WTC11 (cell line): ENCODE measurements at regions not wholly inside any gene's neighbourhood (a gene's known extent, or its start where the extent isn't known, plus 50 kb on each side); places are given as distances from the start of the nearest gene placed in this dataset.

ENCODE experiments used
- ATAC-seq: fragments of 200-7000 bp; cut with Tn5 transposase; 2 replicates; pipeline ENCODE4 v1.10.0; 2021; ENCODE audit warnings: mild to moderate bottlenecking, moderate library complexity
- CTCF ChIA-PET: fragments of 300-600 bp; sonication (Branson Sonifier 250); formaldehyde crosslinking; loops from one replicate; lab custom pipeline; 2021; ENCODE audit warnings: antibody characterized with exemption; lab: Charles Lee
- POLR2A ChIA-PET: fragments of 350-600 bp; sonication (Branson Sonifier 250); formaldehyde crosslinking; loops from one replicate; lab custom pipeline; 2021; ENCODE audit warnings: antibody characterized with exemption; lab: Charles Lee
- DNase-seq: peaks from one replicate; pipeline ENCODE4 v3.0.0; 2021; ENCODE audit warnings: low spot score
- H3K27ac Mint-ChIP-seq: 2 replicates; pipeline ENCODE4 v1.8.0; 2021; ENCODE audit warnings: mixed read lengths
- H3K27me3 Mint-ChIP-seq: 2 replicates; pipeline ENCODE4 v1.8.0; 2021; ENCODE audit warnings: low read depth, mild to moderate bottlenecking, moderate library complexity, mixed read lengths
- H3K36me3 Mint-ChIP-seq: 2 replicates; pipeline ENCODE4 v1.8.0; 2021; ENCODE audit warnings: mixed read lengths
- H3K4me1 Mint-ChIP-seq: 2 replicates; pipeline ENCODE4 v1.8.0; 2022; ENCODE audit warnings: mixed read lengths
- H3K4me3 Mint-ChIP-seq: 2 replicates; pipeline ENCODE4 v1.8.0; 2021; ENCODE audit warnings: mild to moderate bottlenecking, moderate library complexity, mixed read lengths
- H3K9me3 Mint-ChIP-seq: 2 replicates; pipeline ENCODE4 v1.8.0; 2021; ENCODE audit warnings: mixed read lengths
- ELF4 ChIP-seq: sonication (generic); formaldehyde crosslinking; IDR thresholded peaks from 2 replicates; pipeline ENCODE4 v1.8.1; 2022; ENCODE audit warnings: low read depth, mild to moderate bottlenecking, moderate library complexity, missing genetic modification reagents
- FOXJ3 ChIP-seq: sonication (generic); formaldehyde crosslinking; IDR thresholded peaks from 2 replicates; pipeline ENCODE4 v1.9.0; 2021; ENCODE audit warnings: missing genetic modification reagents, mild to moderate bottlenecking, borderline replicate concordance
- GRHL2 ChIP-seq: fragments of 250-450 bp; sonication (Bioruptor Pico); IDR thresholded peaks from 2 replicates; pipeline ENCODE4 v1.8.0; 2022; ENCODE audit warnings: mild to moderate bottlenecking, moderate library complexity; ENCODE audit not compliant: insufficient replicate concordance, severe bottlenecking
- JAZF1 ChIP-seq: fragments of 250-450 bp; sonication (Bioruptor Pico); IDR thresholded peaks from 2 replicates; pipeline ENCODE4 v1.9.0; 2021; ENCODE audit warnings: moderate library complexity, mild to moderate bottlenecking, inconsistent platforms
- NFE2L1 ChIP-seq: sonication (generic); formaldehyde crosslinking; IDR thresholded peaks from 2 replicates; pipeline ENCODE4 v1.8.1; 2023; ENCODE audit warnings: missing genetic modification reagents
- NR1H2 ChIP-seq: sonication (generic); formaldehyde crosslinking; IDR thresholded peaks from 2 replicates; pipeline ENCODE4 v1.9.0; 2021; ENCODE audit warnings: mild to moderate bottlenecking, moderate library complexity, missing genetic modification reagents
- OVOL2 ChIP-seq: fragments of 250-450 bp; sonication (Bioruptor Pico); IDR thresholded peaks from 2 replicates; pipeline ENCODE4 v1.9.0; 2021; ENCODE audit warnings: mild to moderate bottlenecking, borderline replicate concordance
- PRRX2 ChIP-seq: fragments of 250-450 bp; sonication (Bioruptor Pico); IDR thresholded peaks from 2 replicates; pipeline ENCODE4 v1.8.0; 2021; ENCODE audit warnings: mild to moderate bottlenecking
- ZBTB21 ChIP-seq: sonication (generic); formaldehyde crosslinking; IDR thresholded peaks from 2 replicates; pipeline ENCODE4 v1.8.1; 2023; ENCODE audit warnings: mild to moderate bottlenecking, missing genetic modification reagents, borderline replicate concordance
- ZNF317 ChIP-seq: sonication (generic); formaldehyde crosslinking; IDR thresholded peaks from 2 replicates; pipeline ENCODE4 v1.8.1; 2023; ENCODE audit warnings: low read depth, mild to moderate bottlenecking, moderate library complexity, missing genetic modification reagents, borderline replicate concordance
- ZNF396 ChIP-seq: fragments of 250-450 bp; sonication (Bioruptor Pico); IDR thresholded peaks from 2 replicates; pipeline ENCODE4 v1.8.0; 2021; ENCODE audit warnings: mild to moderate bottlenecking, moderate library complexity, borderline replicate concordance
- ZNF423 ChIP-seq: fragments of 250-450 bp; sonication (Bioruptor Pico); IDR thresholded peaks from 2 replicates; pipeline ENCODE4 v2.1.2; 2022; ENCODE audit warnings: mild to moderate bottlenecking, moderate library complexity
- TF ChIP-seq, protein P1 (sequence below): sonication (generic); formaldehyde crosslinking; IDR thresholded peaks from 2 replicates; pipeline ENCODE4 v1.8.1; 2023; ENCODE audit warnings: mild to moderate bottlenecking, missing genetic modification reagents, moderate library complexity
- TF ChIP-seq, protein P2 (sequence below): fragments of 250-450 bp; sonication (Bioruptor Pico); conservative IDR thresholded peaks from 2 replicates; pipeline ENCODE4 v1.9.0; 2021; ENCODE audit warnings: mild to moderate bottlenecking
- TF ChIP-seq, protein P3 (sequence below): sonication (generic); formaldehyde crosslinking; IDR thresholded peaks from 2 replicates; pipeline ENCODE4 v1.8.1; 2023; ENCODE audit warnings: mild to moderate bottlenecking, missing genetic modification reagents, moderate library complexity
- TF ChIP-seq, protein P4 (sequence below): sonication (generic); formaldehyde crosslinking; IDR thresholded peaks from 2 replicates; pipeline ENCODE4 v1.8.0; 2022; ENCODE audit warnings: mild to moderate bottlenecking, missing genetic modification reagents
- TF ChIP-seq, protein P5 (sequence below): sonication (generic); formaldehyde crosslinking; conservative IDR thresholded peaks from 2 replicates; pipeline ENCODE4 v1.8.1; 2022; ENCODE audit warnings: mild to moderate bottlenecking, missing genetic modification reagents
- TF ChIP-seq, protein P6 (sequence below): sonication (generic); formaldehyde crosslinking; IDR thresholded peaks from 2 replicates; pipeline ENCODE4 v1.8.0; 2023; ENCODE audit warnings: missing genetic modification reagents, mild to moderate bottlenecking, borderline replicate concordance
- TF ChIP-seq, protein P7 (sequence below): sonication (generic); formaldehyde crosslinking; IDR thresholded peaks from 2 replicates; pipeline ENCODE4 v1.8.1; 2023; ENCODE audit warnings: mild to moderate bottlenecking, missing genetic modification reagents, borderline replicate concordance

DNA sequence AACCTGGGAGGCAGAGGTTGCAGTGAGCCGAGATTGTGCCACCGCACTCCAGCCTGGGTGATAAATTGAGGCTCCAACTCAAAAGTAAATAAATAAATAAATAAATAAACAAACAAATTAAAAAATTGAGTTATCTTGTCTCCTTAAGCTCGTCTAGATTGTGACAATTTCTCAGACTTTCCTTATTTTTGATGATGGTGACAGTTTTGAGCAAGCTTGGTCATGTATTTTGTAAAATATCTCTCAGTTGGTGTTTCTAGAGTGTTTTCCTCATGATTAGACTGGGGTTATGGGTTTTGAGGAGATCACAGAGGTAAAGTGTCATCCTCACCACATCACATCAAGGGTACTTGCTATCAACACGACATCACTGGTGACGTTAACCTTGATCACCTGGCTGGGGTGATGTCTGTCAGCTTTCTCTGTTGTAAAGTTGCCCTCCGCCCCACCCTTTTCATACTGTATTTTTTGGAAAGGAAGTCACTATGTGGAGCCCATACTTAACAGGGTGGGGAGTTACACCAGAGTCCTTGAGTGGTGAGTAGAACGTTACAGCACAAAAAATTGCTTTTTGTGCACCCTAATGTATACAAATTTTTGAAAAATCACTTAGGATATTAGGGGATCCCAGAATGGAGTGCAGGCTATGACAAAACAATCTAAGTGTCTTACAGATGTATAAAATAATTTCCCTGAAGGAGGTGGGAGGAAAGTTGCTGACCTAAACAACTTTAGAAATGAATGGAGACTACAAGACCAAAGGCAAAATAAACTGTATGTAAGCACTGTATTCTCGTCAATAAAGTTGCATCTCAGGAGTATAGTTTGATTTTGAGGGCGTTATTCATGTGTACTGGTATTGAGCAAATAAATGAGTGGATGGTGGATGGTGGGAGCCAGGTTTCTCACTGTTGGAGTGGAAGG lies 116.4 kb upstream of the SGK1 start:
- no peak for DNase-seq
- H3K4me3 Mint-ChIP-seq: no peak overlapping the region
- CTCF ChIA-PET: no interaction called here
- H3K27me3 Mint-ChIP-seq: no peaks in the 10 kb centered on the region
- ATAC-seq: no peak
- TF ChIP-seq, protein P1, sequence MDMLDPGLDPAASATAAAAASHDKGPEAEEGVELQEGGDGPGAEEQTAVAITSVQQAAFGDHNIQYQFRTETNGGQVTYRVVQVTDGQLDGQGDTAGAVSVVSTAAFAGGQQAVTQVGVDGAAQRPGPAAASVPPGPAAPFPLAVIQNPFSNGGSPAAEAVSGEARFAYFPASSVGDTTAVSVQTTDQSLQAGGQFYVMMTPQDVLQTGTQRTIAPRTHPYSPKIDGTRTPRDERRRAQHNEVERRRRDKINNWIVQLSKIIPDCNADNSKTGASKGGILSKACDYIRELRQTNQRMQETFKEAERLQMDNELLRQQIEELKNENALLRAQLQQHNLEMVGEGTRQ (CRISPR knock-in tag): no peak
- TF ChIP-seq ZNF423 (CRISPR knock-in tag) (no peak), GRHL2 (CRISPR knock-in tag) (no peak), ZNF396 (CRISPR knock-in tag) (no peak)
- TF ChIP-seq, all 79 proteins: peak for 0
- POLR2A ChIA-PET: interaction anchor here (0.6 kb wide), 1 partner anchor 162 kb away, joined by 3 read pairs; no protein-coding TSS in a partner anchor
- Mint-ChIP-seq H3K9me3 (no peaks in the 10 kb centered on the region), H3K4me1 (peaks cover 25% of the 10 kb centered on the region), H3K36me3 (no peaks in the 10 kb centered on the region), H3K27ac (no peak overlapping the region)

DNA sequence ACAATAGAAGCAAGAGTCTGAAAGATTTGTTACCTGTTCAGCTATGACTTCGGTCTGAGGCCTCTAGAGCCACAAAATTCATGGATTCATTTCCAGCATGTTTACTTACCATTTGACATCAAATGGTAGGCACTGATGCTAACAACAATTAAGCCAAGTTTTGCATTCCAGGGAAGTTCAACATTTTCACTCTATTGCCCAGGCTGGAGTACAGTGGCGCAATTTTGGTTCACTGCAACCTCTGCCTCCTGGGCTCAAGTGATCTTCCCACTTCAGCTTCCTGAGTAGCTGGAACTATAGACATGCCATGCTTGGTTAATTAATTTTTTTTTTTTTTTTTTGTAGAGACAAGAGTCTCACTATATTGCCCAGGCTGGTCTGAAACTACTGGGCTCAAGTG lies 114.1 kb upstream of the SGK1 start:
- Mint-ChIP-seq H3K36me3 (no peaks in the 10 kb centered on the region), H3K4me1 (peaks cover 18% of the 10 kb centered on the region), H3K9me3 (no peaks in the 10 kb centered on the region), H3K27ac (no peak overlapping the region), H3K4me3 (no peak overlapping the region), H3K27me3 (no peaks in the 10 kb centered on the region)
- DNase-seq: no peak
- ATAC-seq: no peak
- ChIA-PET POLR2A (no interaction called here), CTCF (no interaction called here)
- no peak for TF ChIP-seq NR1H2 (CRISPR knock-in tag)
- TF ChIP-seq, protein P2, sequence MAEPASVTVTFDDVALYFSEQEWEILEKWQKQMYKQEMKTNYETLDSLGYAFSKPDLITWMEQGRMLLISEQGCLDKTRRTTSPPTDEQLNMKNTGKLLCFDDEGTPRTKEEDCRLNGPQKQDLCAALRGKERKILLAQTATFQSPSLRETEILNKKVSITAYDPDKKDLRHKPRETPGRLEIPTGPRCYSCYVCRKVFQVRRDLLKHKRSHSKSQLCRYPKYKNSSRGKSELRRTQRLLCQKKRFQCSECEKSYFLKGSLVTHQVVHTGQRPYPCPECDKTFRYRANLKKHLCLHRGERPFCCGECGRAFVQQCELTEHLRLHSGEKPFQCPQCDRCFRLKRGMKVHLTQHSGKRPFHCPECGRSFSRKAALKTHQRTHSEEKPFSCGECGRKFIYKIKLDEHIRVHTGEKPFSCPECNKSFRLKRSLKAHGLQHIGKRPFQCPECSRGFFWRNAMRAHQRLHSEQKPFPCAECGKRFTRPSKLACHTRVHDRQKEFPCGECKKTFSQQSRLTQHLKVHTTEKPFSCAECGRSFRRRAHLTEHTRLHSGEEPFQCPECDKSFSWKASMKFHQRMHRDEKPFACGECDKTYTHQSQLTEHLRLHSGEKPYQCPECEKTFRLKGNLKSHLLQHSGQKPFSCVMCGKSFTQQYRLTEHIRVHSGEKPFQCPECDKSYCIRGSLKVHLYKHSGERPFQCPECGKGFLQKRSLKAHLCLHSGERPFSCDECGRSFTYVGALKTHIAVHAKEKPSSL (CRISPR knock-in tag): no peak
- TF ChIP-seq, protein P3, sequence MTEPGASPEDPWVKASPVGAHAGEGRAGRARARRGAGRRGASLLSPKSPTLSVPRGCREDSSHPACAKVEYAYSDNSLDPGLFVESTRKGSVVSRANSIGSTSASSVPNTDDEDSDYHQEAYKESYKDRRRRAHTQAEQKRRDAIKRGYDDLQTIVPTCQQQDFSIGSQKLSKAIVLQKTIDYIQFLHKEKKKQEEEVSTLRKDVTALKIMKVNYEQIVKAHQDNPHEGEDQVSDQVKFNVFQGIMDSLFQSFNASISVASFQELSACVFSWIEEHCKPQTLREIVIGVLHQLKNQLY (CRISPR knock-in tag): no peak
- TF ChIP-seq, protein P4, sequence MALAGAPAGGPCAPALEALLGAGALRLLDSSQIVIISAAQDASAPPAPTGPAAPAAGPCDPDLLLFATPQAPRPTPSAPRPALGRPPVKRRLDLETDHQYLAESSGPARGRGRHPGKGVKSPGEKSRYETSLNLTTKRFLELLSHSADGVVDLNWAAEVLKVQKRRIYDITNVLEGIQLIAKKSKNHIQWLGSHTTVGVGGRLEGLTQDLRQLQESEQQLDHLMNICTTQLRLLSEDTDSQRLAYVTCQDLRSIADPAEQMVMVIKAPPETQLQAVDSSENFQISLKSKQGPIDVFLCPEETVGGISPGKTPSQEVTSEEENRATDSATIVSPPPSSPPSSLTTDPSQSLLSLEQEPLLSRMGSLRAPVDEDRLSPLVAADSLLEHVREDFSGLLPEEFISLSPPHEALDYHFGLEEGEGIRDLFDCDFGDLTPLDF (CRISPR knock-in tag): no peak
- TF ChIP-seq FOXJ3 (CRISPR knock-in tag): no peak
- TF ChIP-seq, protein P5, sequence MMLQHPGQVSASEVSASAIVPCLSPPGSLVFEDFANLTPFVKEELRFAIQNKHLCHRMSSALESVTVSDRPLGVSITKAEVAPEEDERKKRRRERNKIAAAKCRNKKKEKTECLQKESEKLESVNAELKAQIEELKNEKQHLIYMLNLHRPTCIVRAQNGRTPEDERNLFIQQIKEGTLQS: no peak
- no peak for TF ChIP-seq ZBTB21 (CRISPR knock-in tag)
- no peak for TF ChIP-seq OVOL2
- TF ChIP-seq PRRX2 (CRISPR knock-in tag): no peak
- no peak for TF ChIP-seq JAZF1
- no peak for TF ChIP-seq ELF4 (CRISPR knock-in tag)
- TF ChIP-seq NFE2L1: no peak
- TF ChIP-seq, protein P6, sequence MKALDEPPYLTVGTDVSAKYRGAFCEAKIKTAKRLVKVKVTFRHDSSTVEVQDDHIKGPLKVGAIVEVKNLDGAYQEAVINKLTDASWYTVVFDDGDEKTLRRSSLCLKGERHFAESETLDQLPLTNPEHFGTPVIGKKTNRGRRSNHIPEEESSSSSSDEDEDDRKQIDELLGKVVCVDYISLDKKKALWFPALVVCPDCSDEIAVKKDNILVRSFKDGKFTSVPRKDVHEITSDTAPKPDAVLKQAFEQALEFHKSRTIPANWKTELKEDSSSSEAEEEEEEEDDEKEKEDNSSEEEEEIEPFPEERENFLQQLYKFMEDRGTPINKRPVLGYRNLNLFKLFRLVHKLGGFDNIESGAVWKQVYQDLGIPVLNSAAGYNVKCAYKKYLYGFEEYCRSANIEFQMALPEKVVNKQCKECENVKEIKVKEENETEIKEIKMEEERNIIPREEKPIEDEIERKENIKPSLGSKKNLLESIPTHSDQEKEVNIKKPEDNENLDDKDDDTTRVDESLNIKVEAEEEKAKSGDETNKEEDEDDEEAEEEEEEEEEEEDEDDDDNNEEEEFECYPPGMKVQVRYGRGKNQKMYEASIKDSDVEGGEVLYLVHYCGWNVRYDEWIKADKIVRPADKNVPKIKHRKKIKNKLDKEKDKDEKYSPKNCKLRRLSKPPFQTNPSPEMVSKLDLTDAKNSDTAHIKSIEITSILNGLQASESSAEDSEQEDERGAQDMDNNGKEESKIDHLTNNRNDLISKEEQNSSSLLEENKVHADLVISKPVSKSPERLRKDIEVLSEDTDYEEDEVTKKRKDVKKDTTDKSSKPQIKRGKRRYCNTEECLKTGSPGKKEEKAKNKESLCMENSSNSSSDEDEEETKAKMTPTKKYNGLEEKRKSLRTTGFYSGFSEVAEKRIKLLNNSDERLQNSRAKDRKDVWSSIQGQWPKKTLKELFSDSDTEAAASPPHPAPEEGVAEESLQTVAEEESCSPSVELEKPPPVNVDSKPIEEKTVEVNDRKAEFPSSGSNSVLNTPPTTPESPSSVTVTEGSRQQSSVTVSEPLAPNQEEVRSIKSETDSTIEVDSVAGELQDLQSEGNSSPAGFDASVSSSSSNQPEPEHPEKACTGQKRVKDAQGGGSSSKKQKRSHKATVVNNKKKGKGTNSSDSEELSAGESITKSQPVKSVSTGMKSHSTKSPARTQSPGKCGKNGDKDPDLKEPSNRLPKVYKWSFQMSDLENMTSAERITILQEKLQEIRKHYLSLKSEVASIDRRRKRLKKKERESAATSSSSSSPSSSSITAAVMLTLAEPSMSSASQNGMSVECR (CRISPR knock-in tag): no peak
- TF ChIP-seq ZNF317 (CRISPR knock-in tag): no peak
- TF ChIP-seq, protein P7, sequence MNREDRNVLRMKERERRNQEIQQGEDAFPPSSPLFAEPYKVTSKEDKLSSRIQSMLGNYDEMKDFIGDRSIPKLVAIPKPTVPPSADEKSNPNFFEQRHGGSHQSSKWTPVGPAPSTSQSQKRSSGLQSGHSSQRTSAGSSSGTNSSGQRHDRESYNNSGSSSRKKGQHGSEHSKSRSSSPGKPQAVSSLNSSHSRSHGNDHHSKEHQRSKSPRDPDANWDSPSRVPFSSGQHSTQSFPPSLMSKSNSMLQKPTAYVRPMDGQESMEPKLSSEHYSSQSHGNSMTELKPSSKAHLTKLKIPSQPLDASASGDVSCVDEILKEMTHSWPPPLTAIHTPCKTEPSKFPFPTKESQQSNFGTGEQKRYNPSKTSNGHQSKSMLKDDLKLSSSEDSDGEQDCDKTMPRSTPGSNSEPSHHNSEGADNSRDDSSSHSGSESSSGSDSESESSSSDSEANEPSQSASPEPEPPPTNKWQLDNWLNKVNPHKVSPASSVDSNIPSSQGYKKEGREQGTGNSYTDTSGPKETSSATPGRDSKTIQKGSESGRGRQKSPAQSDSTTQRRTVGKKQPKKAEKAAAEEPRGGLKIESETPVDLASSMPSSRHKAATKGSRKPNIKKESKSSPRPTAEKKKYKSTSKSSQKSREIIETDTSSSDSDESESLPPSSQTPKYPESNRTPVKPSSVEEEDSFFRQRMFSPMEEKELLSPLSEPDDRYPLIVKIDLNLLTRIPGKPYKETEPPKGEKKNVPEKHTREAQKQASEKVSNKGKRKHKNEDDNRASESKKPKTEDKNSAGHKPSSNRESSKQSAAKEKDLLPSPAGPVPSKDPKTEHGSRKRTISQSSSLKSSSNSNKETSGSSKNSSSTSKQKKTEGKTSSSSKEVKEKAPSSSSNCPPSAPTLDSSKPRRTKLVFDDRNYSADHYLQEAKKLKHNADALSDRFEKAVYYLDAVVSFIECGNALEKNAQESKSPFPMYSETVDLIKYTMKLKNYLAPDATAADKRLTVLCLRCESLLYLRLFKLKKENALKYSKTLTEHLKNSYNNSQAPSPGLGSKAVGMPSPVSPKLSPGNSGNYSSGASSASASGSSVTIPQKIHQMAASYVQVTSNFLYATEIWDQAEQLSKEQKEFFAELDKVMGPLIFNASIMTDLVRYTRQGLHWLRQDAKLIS: no peak
